ENCODE measurements at regions not wholly inside any gene's neighbourhood (a gene's known extent, or its start where the extent isn't known, plus 50 kb on each side); places are given as distances from the start of the nearest gene placed in this dataset.

DNA sequence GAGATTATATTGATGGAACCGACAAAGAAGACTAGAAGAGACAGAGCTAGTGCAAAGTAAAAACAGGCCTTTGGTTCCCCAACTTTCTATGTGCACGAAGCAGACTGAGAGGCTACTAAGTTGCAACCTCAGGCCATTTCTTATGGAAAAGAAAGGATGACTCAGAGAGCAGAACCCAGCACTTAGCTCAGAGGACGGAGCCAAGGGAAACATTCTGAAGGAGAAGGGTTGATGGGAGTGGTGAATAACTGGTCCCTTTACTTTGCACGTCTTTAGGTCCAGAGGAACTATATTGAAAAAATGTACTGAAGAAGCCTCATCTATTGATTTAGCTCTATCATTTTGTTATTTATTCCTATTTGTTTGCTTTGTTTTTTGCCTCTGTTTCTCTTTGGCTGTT lies 182.1 kb downstream of the CPE start:
- TF ChIP-seq CTCF (conservative IDR thresholded peaks at IDR 0.05 in 1 of 2, IDR thresholded peaks at IDR 0.05 in 1 of 2; ENCODE audit: low read depth in 1 of 2, low read length in 2 of 2): no peak
- TF ChIP-seq EZH2 (IDR thresholded peaks at IDR 0.05; ENCODE audit: low read length, missing control alignments): no peak

All from fibroblast of lung (primary cell).